ENCODE measurements at regions not wholly inside any gene's neighbourhood (a gene's known extent, or its start where the extent isn't known, plus 50 kb on each side); places are given as distances from the start of the nearest gene placed in this dataset.

- TF ChIP-seq POLR2AphosphoS5 (IDR thresholded peaks at IDR 0.05; ENCODE audit: low read depth, low read length) (no peak), SIN3A (IDR thresholded peaks at IDR 0.05; ENCODE audit: borderline replicate concordance, insufficient read depth, low read length) (no peak), TAF1 (IDR thresholded peaks at IDR 0.05; ENCODE audit: borderline replicate concordance, insufficient read depth, low read length) (no peak), FOXP2 (optimal IDR thresholded peaks at IDR 0.05; ENCODE audit: borderline replicate concordance, extremely low read depth, extremely low read length, insufficient read depth) (no peak)
Observed at GRCh38 chr12:75823475-75823874, 208.1 kb downstream of the PHLDA1 start.

All from PFSK-1 (cell line).